Upper lobe of left lung (tissue), 6 donors: ENCODE measurements at regions not wholly inside any gene's neighbourhood (a gene's known extent, or its start where the extent isn't known, plus 50 kb on each side); places are given as distances from the start of the nearest gene placed in this dataset.

Source experiments
- ATAC-seq, 2 donors: fragments of 200-7000 bp; cut with Tn5 transposase; one replicate each; pipeline ENCODE4 v1.9.1; 2022; ENCODE audit warnings: mild to moderate bottlenecking in 2 of 2, moderate library complexity in 2 of 2; ENCODE audit not compliant: low FRiP score in 2 of 2
- DNase-seq, 2 donors: peaks; one replicate each; pipeline ENCODE4 v3.0.0-alpha.2; 2019 to 2020
- H3K27ac ChIP-seq, 4 donors: fragments of 200-600 bp; sonication (generic); one replicate each; pipeline ENCODE4 v1.5.1; 2016 to 2019
- H3K27me3 ChIP-seq, 4 donors: fragments of 200-600 bp; sonication (generic); one replicate each; pipeline ENCODE4 v1.5.1; 2017 to 2019
- H3K36me3 ChIP-seq, 4 donors: fragments of 200-600 bp; sonication (generic); one replicate each; pipeline ENCODE4 v1.5.1; 2016 to 2019
- H3K4me1 ChIP-seq, 4 donors: fragments of 200-600 bp; sonication (generic); one replicate each; pipeline ENCODE4 v1.5.1; 2018 to 2019
- H3K4me3 ChIP-seq, 4 donors: fragments of 200-600 bp; sonication (generic); one replicate each; pipeline ENCODE4 v1.5.1; 2017 to 2019; ENCODE audit warnings: mild to moderate bottlenecking in 2 of 4, moderate library complexity in 1 of 4
- H3K9me3 ChIP-seq, 4 donors: fragments of 200-600 bp; sonication (generic); one replicate each; pipeline ENCODE4 v1.5.1; 2018 to 2019
- CTCF ChIP-seq, 6 experiments: fragments of 450-650 bp in 4 of 6; fragments of 200-600 bp in 2 of 6; sonication (generic) in 2 of 6; IDR thresholded peaks; one replicate each; pipeline ENCODE4 v1.5.1; 2016 to 2019; ENCODE audit warnings: antibody characterized with exemption in 6 of 6
- EP300 ChIP-seq, 4 donors: sonication (generic); formaldehyde crosslinking; IDR thresholded peaks; one replicate each; pipeline ENCODE4 v1.5.1; 2017; ENCODE audit warnings: antibody characterized with exemption in 4 of 4, control low read depth in 2 of 4
- POLR2A ChIP-seq, 4 donors: fragments of 450-650 bp; IDR thresholded peaks; one replicate each; pipeline ENCODE4 v1.5.1; 2016 to 2017; ENCODE audit warnings: antibody characterized with exemption in 4 of 4, mild to moderate bottlenecking in 2 of 4
- POLR2AphosphoS5 ChIP-seq, 2 donors: sonication (generic); formaldehyde crosslinking; IDR thresholded peaks; one replicate each; pipeline ENCODE4 v1.5.1; 2017; ENCODE audit warnings: antibody characterized with exemption in 2 of 2
- WGBS, 2 donors: methylation state at CpG; one replicate each; pipeline ENCODE4 v1.1.5; 2017 to 2018; 5-methylcytosine and 5-hydroxymethylcytosine counted together
- donor health status: DM: no; HTN: no; CAD: no; lungs with moderate emphysema.
- donor health status: DM: no; HTN: yes; CAD: no; lungs with severe emphysema.

DNA sequence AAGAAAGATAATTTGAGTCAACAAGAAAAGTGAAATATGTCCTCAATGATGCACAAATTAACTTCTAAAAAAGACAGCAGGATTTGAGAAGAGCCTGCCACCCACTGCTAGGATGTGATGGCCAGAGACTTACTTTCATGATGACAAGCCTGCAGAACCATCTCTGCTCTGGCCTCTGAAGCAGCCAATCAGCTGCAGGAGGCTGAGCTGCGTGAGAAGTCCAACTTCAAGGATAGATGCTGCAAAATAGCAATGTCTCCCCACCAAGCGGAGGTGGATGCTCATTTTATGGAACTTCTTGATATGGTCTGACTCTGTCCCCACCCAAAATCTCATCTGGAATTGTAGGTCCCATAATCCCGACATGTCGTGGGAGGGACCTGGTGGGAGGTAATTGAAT, 53.1 kb downstream of the CYRIA start:
- TF ChIP-seq POLR2A (IDR thresholded peaks at IDR 0.05) (no peak), EP300 (IDR thresholded peaks at IDR 0.05) (no peak), POLR2AphosphoS5 (IDR thresholded peaks at IDR 0.05) (no peak), CTCF (IDR thresholded peaks at IDR 0.05) (no peak)
- Histone ChIP-seq H3K36me3 (peaks cover 0 to 12% (median 2%) of the 10 kb centered on the region in 4 donors), H3K9me3 (no peaks in the 10 kb centered on the region), H3K27me3 (no peaks in the 10 kb centered on the region), H3K4me1 (peaks cover 17 to 40% (median 30%) of the 10 kb centered on the region in 4 donors), H3K27ac (no peak overlapping the region), H3K4me3 (no peak overlapping the region)
- DNase-seq = no peak
- ATAC-seq = no peak
- 95 to 100% methylated on average over 2 to 4 of the region's 4 CpGs for WGBS, 2 donors

GRCh38 chr2:16609786-16610185, 55.8 kb downstream of the CYRIA start:
- ATAC-seq (no peak), DNase-seq (no peak)
- Histone ChIP-seq H3K27ac (no peak overlapping the region), H3K9me3 (no peaks in the 10 kb centered on the region), H3K27me3 (no peaks in the 10 kb centered on the region), H3K4me1 (peaks cover 9 to 30% (median 18%) of the 10 kb centered on the region in 4 donors), H3K4me3 (no peak overlapping the region), H3K36me3 (peaks cover 0 to 7% (median 2%) of the 10 kb centered on the region in 4 donors)
- 84 to 93% methylated on average over 3 of the region's 3 CpGs for WGBS, 2 donors
- TF ChIP-seq POLR2A (IDR thresholded peaks at IDR 0.05) (no peak), CTCF (IDR thresholded peaks at IDR 0.05) (no peak), EP300 (IDR thresholded peaks at IDR 0.05) (no peak), POLR2AphosphoS5 (IDR thresholded peaks at IDR 0.05) (no peak)

- peaks cover 0 to 7% (median 3%) of the 10 kb centered on the region in 4 donors for H3K36me3 ChIP-seq
- 4 to 25% methylated on average over 5 to 21 of the region's 21 CpGs for WGBS, 2 donors
- TF ChIP-seq CTCF (IDR thresholded peaks at IDR 0.05) = peak; percentile 87 to 98 (median 90)
- TF ChIP-seq EP300 (IDR thresholded peaks at IDR 0.05) = no peak
- no peaks in the 10 kb centered on the region for H3K9me3 ChIP-seq
- H3K4me1 ChIP-seq = peaks cover 6 to 22% (median 11%) of the 10 kb centered on the region in 4 donors
- DNase-seq (peak in 1 of 2 donors; percentile 88), ATAC-seq (peak; percentile 94 to 96)
- peak overlapping the region in 3 of 4 donors; percentile 25 to 52 (median 42) for H3K4me3 ChIP-seq
- peak overlapping the region in 1 of 4 donors; percentile 37 for H3K27ac ChIP-seq
- H3K27me3 ChIP-seq = no peaks in the 10 kb centered on the region
These were observed 56.7 kb downstream of the CYRIA start for GRCh38 chr2:16608661-16609643.

GRCh38 chr2:16607301-16607700, 58.3 kb downstream of the CYRIA start:
- no peaks in the 10 kb centered on the region for H3K27me3 ChIP-seq
- 86 to 90% methylated on average over 7 of the region's 7 CpGs for WGBS, 2 donors
- no peak for ATAC-seq

More at GRCh38 chr2:16607301-16607700, 58.3 kb downstream of the CYRIA start:
- peaks cover 3 to 11% (median 8%) of the 10 kb centered on the region in 4 donors for H3K4me1 ChIP-seq
- no peak overlapping the region for H3K27ac ChIP-seq
- H3K36me3 ChIP-seq = peaks cover 0 to 7% (median 3%) of the 10 kb centered on the region in 4 donors
- no peak overlapping the region for H3K4me3 ChIP-seq
- no peak for DNase-seq
- H3K9me3 ChIP-seq = no peaks in the 10 kb centered on the region
- TF ChIP-seq POLR2AphosphoS5 (IDR thresholded peaks at IDR 0.05) (no peak), EP300 (IDR thresholded peaks at IDR 0.05) (no peak), POLR2A (IDR thresholded peaks at IDR 0.05) (no peak), CTCF (IDR thresholded peaks at IDR 0.05) (no peak)
